Mucosa of descending colon (tissue), 3 donors: ENCODE measurements at regions not wholly inside any gene's neighbourhood (a gene's known extent, or its start where the extent isn't known, plus 50 kb on each side); places are given as distances from the start of the nearest gene placed in this dataset.

Experiments used
- ATAC-seq: fragments of 200-7000 bp; cut with Tn5 transposase; one replicate; pipeline ENCODE4 v1.9.1; 2020; ENCODE audit warnings: mild to moderate bottlenecking, moderate library complexity
- DNase-seq, 3 donors: peaks; one replicate each; pipeline ENCODE4 v3.0.0-alpha.2; 2020
- H3K36me3 ChIP-seq: fragments of 200-600 bp; one replicate; pipeline ENCODE4 v1.8.0; 2021; ENCODE audit warnings: low read depth, mild to moderate bottlenecking
- H3K4me1 ChIP-seq: fragments of 200-600 bp; one replicate; pipeline ENCODE4 v1.8.0; 2021; ENCODE audit warnings: low read depth, mild to moderate bottlenecking
- H3K4me3 ChIP-seq: fragments of 200-600 bp; one replicate; pipeline ENCODE4 v1.8.0; 2021; ENCODE audit warnings: mild to moderate bottlenecking
- H3K9me3 ChIP-seq: fragments of 200-600 bp; one replicate; pipeline ENCODE4 v1.8.0; 2021; ENCODE audit warnings: mild to moderate bottlenecking
- CTCF ChIP-seq: fragments of 200-600 bp; IDR thresholded peaks from one replicate; pipeline ENCODE4 v1.8.0; 2022; ENCODE audit warnings: antibody characterized with exemption, mild to moderate bottlenecking
- intact Hi-C, 2 donors: fragments of 100-400 bp; cut with DNase I in 1 of 2; cut with micrococcal nuclease in 1 of 2; formaldehyde crosslinking; loops; one replicate each; pipeline versions ENCODE4 v1.11.0 to v1.11.1; 2022; cut with DNase I, micrococcal nuclease
- donor health status: DM: no; HTN: no; CAD: no; lungs with moderate emphysema.
- donor health status: DM: no; HTN: no; CAD: no.
- donor health status: DM: no; HTN: yes; CAD: no.

DNA sequence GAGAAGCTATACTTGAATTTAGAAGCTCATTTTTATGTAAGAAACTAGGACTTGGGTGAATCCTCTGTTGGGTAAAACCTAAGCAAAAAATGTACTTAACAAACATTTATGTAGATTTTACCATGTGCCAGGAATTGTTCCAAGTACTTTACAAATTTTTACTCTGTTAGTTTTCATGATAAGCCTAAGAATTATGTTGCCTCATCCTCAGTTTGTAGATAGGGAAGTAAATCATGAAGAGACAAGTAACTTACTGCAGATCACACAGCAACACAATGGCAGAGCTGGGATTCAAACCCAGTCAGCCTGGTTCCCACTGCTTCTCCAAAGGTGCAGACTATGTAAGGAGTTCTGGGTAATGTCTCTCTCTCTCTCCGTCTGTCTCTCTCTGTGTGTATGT, 169.9 kb downstream of the DIPK2A start:
- ATAC-seq: no peak
- intact Hi-C loops: no loop called here
- no peak for TF ChIP-seq CTCF
- DNase-seq: no peak
- Histone ChIP-seq H3K4me3 (no peak overlapping the region), H3K4me1 (no peaks in the 10 kb centered on the region), H3K9me3 (peaks cover 8% of the 10 kb centered on the region), H3K36me3 (no peaks in the 10 kb centered on the region)

DNA sequence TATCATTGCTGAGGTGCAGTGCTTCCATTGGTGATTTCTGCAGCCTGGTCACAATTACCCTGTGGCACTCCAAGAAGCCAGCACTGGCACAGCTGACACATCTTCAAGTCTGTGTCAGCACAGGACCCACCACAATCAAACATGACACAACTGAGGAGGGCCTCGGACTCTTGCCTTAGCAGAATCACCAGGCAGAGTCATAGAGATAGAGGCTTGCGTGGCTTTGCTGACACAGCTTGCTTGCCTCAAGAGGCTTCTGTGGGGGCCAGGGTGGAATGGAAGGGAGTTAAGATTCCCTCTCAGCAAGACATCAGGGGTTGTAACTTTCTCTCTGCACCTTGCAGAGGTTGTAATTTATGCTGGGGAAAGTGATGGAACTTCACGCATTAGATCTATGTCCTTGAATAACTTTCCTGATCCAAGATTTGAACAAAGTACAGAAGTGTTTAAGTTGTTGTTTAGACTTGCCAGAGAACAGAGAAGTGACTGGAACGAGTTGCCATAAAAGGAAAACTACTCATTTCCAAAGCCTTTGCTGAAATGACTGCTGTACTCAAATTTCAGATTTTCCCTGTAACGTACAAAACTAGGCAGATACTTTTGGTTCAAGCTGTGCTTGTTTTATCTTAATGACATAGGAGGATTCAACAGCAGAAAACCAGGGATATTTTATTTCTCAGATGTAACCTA, 170.7 kb downstream of the DIPK2A start:
- no peaks in the 10 kb centered on the region for H3K36me3 ChIP-seq
- intact Hi-C loops: no loop called here
- H3K4me3 ChIP-seq: no peak overlapping the region
- no peak for TF ChIP-seq CTCF
- no peaks in the 10 kb centered on the region for H3K4me1 ChIP-seq
- ATAC-seq (peak; percentile 24), DNase-seq (no peak)
- H3K9me3 ChIP-seq: peaks cover 6% of the 10 kb centered on the region

GRCh38 chr3:144148356-144148755, 176.7 kb downstream of the DIPK2A start:
- H3K4me1 ChIP-seq: no peaks in the 10 kb centered on the region
- no peak for ATAC-seq
- intact Hi-C loops: no loop called here

DNA sequence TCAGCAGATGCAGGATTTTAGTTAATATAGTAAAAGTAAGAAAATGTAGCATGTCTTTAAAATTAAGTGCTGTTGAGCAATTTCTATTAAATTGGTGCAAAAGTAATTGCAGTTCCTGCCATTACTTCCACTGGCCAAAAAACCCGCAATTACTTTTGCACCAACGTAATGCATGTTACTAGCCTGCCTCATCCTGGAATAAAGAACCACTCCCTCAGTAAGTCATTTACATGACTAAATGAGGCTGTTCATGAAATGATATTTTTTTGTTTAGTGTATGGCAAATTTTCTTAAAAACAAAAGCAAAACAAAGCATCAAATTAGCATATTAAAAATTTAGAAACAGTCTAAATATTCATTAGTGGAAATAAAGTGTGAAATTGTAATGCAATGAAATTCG, 180.4 kb downstream of the DIPK2A start:
- DNase-seq (no peak), ATAC-seq (no peak)
- Histone ChIP-seq H3K4me1 (no peaks in the 10 kb centered on the region), H3K9me3 (no peaks in the 10 kb centered on the region), H3K36me3 (no peaks in the 10 kb centered on the region), H3K4me3 (no peak overlapping the region)
- intact Hi-C loops: no loop called here
- TF ChIP-seq CTCF: no peak

More at GRCh38 chr3:144148356-144148755, 176.7 kb downstream of the DIPK2A start:
- DNase-seq: no peak
- no peak for TF ChIP-seq CTCF
- Histone ChIP-seq H3K9me3 (no peaks in the 10 kb centered on the region), H3K36me3 (no peaks in the 10 kb centered on the region), H3K4me3 (no peak overlapping the region)

DNA sequence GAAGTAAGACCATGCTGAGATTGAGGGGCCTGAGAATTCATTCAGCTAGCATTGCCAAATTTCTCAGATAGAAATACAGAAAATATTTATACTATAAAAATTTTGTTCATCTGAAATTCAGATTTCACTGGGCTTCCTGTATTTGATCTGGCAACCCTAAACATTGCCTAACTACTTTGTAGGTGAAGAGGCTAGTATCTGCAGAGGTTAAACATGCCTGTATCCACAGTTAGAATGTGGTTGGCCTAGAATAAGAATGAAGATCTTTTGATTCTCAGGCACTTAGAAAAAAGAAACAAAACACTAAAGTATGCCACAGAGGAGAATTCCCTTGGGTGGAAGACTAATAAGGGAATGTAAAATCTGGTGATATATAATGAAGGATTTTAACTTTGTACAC, 189.0 kb downstream of the DIPK2A start:
- Histone ChIP-seq H3K4me1 (no peaks in the 10 kb centered on the region), H3K9me3 (no peaks in the 10 kb centered on the region), H3K4me3 (no peak overlapping the region), H3K36me3 (no peaks in the 10 kb centered on the region)
- ATAC-seq (no peak), DNase-seq (no peak)
- intact Hi-C loops: no loop called here
- no peak for TF ChIP-seq CTCF

- no peaks in the 10 kb centered on the region for H3K4me1 ChIP-seq
- DNase-seq (no peak), ATAC-seq (peak; percentile 51)
- no peak overlapping the region for H3K4me3 ChIP-seq
- H3K9me3 ChIP-seq: no peaks in the 10 kb centered on the region
- intact Hi-C loops: no loop called here
- H3K36me3 ChIP-seq: no peaks in the 10 kb centered on the region
- TF ChIP-seq CTCF: no peak
These were observed 190.4 kb downstream of the DIPK2A start for GRCh38 chr3:144162042-144162441.
